Hematopoietic multipotent progenitor cell (in vitro differentiated cells): ENCODE measurements at regions not wholly inside any gene's neighbourhood (a gene's known extent, or its start where the extent isn't known, plus 50 kb on each side); places are given as distances from the start of the nearest gene placed in this dataset.
"Not testable (repeated sequence)": the region's sequence is repeated elsewhere in the genome, so short reads cannot be mapped to it uniquely, and the experiment has no call there.

ENCODE experiments used
- DNase-seq, 3 donors: peaks; one replicate each; pipeline ENCODE4 v3.0.0-alpha.2; 2011 to 2015; ENCODE audit warnings: low read depth in 2 of 3, low spot score in 2 of 3

GRCh38 chr4:127506283-127506682, 126.5 kb upstream of the INTU start:
- no peak for DNase-seq

DNA sequence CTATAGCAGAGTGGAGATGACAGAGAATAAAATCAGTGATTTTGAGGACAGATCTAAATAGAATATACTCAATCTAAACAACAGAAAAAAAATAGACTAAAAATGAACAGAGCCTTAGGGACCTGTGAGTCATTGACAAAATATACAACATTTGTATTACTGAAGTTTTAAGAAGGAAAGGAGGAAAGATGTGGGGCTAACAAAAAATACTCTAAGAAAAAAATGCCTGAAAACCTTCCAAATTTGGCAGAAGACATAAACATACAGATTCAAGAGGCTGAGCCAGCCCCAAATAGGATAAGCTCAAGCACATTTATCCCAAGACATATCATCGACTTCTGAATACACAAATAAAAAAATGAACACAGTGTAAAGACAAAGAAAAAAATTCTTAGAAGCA, 123.6 kb upstream of the INTU start:
- no peak for DNase-seq

DNA sequence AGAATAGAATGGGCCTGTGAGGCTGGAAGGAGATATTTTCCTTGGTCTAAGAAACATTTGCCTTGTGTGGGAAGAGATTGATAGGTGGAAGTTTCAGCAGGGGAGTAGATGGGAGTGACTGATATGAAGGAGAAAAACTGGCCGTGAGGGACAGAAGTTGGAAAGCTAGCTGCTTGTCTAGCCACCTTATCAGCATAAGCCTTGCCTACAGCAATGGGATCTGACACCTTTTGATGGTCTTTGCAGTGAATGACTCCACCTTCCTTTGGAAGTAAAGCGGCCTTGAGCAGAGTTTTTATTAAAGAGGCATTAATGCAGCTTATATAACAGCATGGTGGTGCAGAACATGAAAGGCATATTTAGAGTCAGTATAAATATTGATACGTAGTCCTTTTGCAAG, 120.1 kb upstream of the INTU start:
- not testable (repeated sequence) for DNase-seq

DNA sequence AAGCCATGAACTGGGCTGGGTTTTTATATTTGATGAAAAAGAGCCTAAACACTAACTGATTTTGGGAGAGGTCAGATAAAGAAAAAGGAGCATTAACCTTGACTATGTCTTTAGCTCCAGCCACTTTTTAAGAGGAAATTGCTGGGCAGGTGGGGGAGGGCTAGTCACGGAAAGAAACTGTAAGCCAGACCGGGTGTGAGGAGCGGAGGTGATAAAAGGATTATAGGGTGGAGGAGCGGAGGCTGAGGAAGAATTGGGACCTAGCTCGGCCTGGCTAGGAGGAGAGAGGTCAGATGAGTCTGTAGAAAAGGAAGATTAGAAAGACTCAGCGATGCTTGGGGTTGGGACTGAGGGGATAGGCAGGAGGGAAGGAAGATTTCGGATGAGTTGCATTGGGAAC, 117.5 kb upstream of the INTU start:
- DNase-seq: not testable (repeated sequence)

GRCh38 chr4:127518046-127518445, 114.7 kb upstream of the INTU start:
- DNase-seq: no peak

DNA sequence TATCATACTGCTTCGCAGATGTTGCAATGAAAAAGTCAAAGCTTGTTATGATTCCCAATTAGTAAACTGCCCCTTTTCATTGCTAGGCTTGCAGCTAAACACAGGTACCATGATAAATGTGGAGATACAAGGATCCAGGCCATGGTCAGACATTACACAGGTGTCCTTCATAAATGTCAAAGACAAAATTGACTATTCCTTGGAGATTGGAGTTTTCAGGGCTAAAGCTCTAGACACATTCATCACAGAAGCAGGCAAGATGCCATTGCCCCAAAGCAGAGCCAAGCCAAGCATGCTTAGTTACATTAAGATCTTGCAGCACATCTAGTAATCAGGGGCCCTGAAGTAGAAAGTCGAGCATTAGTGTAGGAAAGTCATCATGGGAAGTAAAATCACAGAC, 111.3 kb upstream of the INTU start:
- DNase-seq: no peak

DNA sequence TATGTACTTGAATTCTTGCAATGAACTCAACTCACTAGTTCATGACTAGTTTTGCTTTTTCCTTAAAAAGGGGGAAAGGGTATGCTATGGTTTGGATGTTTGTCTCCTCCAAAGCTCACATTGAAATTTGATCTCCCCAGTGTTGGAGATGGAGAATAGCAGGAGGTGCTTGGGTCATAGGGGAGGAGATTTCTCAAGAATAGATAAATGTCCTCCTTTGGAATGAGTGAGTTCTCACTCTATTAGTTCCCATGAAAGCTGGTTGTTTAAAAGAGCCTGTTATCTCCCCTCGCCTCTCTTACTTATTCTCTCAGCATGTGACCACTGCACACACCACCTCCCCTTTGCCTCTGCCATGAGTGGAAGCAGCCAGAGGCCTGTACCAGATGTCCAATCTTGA, 109.4 kb upstream of the INTU start:
- DNase-seq: no peak

DNA sequence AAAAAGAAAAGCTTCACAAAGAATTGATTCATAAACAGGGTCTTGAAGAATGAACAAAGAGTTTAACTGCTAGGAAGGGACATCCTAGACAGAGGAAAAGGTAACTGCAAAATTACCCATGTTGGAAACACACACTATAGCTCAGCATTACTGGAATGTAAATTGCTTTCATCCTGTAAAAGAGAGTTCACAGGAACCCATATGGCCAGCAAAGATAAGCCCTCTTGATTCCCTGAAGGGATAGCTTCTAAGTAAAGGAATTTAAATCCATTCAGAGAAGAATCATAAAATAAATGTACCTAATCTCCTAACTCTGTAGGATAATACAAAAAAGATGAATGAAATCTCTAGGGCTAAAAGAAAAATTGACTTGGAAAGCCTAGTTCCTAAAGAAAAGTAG, 107.1 kb upstream of the INTU start:
- no peak for DNase-seq

DNA sequence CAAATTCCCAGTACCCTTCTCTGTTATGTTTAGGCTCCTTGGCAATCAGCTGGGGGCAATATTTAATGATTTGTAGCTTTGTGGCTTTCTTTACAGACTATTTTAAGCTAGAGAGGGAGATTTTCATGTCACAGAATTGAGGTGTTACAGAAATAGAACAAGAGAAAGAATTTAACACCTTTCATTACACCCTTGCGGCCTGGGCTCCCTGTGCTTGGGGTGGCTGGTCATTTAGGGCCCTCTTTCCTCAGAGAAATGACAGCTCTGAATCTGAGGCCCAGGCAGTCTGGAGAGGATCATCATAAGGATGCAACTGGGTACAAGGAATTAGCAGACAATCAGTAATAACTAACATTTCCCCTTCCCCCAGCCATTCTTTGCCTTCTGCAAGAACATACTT, 104.5 kb upstream of the INTU start:
- no peak for DNase-seq

GRCh38 chr4:127529879-127530278, 102.9 kb upstream of the INTU start:
- not testable (repeated sequence) for DNase-seq

DNA sequence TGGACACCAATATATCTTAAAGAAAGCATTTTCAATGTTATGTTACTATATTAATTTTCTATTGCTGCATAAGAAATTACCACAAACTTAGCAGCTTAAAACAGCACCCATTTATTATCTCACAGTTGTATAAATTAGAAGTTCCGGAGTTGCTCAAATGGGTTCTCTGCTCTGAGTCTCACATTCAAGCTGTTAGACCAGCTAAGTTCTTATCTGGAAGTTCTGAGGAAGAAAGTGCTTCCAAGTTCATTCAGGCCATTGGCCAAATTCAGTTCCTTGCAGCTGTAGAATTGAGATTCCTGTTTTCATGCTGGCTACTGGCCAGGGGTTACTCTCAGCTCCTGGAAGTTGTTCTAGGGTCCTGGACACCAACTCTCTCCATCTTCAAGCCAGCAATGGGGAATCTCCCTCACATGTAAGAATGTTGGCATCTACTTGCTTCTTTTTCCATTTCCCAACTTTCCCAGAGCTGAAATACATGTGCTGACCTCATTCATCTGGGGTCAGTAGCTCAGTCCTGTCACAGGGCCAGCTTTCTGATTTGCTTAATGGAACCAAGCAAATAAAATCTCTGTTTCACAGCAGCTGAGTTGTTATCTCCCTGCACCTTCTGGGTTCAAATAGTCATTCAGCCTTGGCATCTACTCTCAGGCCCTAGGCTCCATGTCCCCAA, 99.6 kb upstream of the INTU start:
- no peak for DNase-seq

GRCh38 chr4:127534041-127534825, 98.5 kb upstream of the INTU start:
- DNase-seq: no peak

GRCh38 chr4:127538016-127538415, 94.7 kb upstream of the INTU start:
- DNase-seq: no peak

- no peak for DNase-seq
Measured at GRCh38 chr4:127540497-127541025, 92.2 kb upstream of the INTU start.

DNA sequence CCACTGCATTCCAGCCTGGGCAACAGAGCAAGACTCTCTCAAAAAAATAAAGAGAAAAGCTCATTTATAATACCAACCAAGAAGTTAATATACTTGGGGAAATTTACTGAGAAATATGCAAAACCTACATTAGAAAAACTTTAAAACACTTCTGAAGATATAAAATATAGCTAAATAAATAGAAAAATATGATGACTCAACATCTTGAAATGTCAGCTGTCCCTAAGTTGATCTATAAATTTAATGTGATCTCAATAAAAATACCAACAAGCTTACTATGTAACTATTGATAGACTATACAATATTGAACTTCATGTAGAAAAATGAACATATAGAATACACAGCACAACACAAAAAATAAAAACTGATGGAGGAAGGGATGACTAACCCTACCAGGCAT, 87.5 kb upstream of the INTU start:
- no peak for DNase-seq

- no peak for DNase-seq
Measured at GRCh38 chr4:127548990-127549925, 83.5 kb upstream of the INTU start.

DNA sequence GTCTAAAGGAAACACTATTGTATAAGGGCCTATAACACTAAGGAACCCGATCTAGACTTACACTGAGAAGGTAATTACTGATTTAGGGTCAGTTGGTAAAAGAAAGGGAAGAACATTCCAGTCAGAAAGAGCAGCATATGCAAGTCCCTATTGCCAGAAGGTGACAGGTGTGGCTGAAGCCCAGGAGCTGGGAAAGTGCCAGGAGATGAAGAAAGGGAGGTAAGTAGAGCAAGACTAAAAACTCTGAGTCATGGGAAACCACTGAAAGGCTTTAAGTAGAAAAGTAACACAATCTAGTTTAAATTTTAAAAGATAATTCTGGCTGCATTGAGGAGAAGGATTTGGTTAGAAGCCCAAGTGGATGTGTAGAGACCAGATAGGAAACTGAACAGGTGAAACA, 77.7 kb upstream of the INTU start:
- no peak for DNase-seq

DNA sequence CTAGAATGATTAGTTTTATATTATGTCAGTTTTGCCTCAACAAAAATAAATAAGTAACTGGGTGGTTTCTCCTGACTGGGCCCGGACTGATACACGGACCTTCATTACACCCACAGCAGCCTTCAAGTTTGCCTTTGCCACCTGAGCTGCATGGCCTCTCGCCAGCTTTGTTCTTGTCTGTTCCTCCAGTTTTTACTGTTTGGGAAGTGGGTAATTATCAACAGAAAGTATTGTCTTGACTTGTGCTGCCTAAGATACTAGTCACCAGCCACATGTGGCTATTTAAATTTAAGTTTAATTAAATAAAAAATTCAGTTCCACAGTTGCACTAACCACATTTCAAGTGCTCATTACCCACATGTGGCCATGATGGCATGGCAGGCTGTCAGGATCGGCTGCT, 74.7 kb upstream of the INTU start:
- DNase-seq: no peak

DNA sequence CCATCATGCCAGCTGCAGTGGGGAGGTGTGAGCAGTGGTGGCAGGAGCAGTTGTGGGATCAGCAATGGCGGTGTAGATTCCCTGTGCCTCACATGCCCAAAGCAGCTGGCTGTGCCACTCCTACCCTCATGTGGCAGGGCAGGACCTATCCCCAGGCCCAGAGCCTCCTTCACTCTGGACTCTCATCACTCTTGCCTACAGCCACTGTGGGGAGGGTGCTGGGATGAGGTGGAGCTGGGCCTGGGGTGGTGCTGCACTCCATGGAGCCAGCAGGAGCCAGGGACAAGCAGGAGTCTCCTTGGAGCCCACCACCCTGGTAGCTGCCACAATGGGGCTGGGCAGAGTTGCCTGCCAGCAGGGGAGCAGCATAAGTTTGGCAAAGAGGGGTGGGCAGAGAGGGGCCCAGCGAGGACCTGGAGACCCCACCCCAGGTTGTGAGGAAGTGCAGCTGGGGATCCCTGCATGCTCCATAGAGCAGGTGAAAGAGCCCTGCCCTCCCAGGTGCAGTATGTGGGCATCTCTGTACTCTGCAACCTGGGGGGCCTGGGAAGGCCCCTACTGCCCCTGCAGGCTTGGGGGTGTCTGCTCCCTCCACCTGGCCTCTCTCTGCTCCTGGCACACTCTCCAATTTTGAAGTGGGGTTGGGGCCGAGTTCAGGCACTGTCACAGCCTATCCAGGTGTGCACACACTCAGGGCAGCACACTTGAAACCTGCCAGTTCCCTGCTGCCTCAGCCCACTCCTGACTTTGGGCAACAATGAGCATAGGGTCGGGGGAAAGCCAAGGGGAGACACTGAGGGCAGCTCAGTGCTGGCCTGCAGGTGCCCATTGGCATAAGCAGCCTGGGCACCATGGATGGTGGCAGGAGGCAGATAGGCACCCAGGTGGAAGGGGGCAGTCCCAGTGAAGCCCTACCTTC, 74.0 kb upstream of the INTU start:
- no peak for DNase-seq

GRCh38 chr4:127559981-127560380, 72.8 kb upstream of the INTU start:
- no peak for DNase-seq
